Neural progenitor cell (in vitro differentiated cells): ENCODE measurements at regions not wholly inside any gene's neighbourhood (a gene's known extent, or its start where the extent isn't known, plus 50 kb on each side); places are given as distances from the start of the nearest gene placed in this dataset.

Source experiments
- CTCF ChIP-seq: fragments of 200-600 bp; sonication (generic); IDR thresholded peaks from 2 replicates; pipeline ENCODE4 v1.5.1; 2017; ENCODE audit warnings: antibody characterized with exemption, mild to moderate bottlenecking
- EZH2 ChIP-seq: fragments of 200-600 bp; sonication (generic); IDR thresholded peaks from 2 replicates; pipeline ENCODE4 v1.6.1; 2017; ENCODE audit warnings: antibody characterized with exemption, mild to moderate bottlenecking, moderate library complexity

GRCh38 chr6:164108092-164108491, 693.6 kb downstream of the QKI start:
- TF ChIP-seq EZH2, result no peak
- TF ChIP-seq CTCF, result no peak
